H1 (cell line): ENCODE measurements at regions not wholly inside any gene's neighbourhood (a gene's known extent, or its start where the extent isn't known, plus 50 kb on each side); places are given as distances from the start of the nearest gene placed in this dataset.

Experiments used
- FOSL1 ChIP-seq: IDR thresholded peaks from 2 replicates; pipeline ENCODE4 v1.6.1; 2011; ENCODE audit warnings: mild to moderate bottlenecking, low read depth, low read length, moderate library complexity; ENCODE audit not compliant: insufficient read depth

- no peak for TF ChIP-seq FOSL1
Observed at GRCh38 chr11:15865212-15865987, 490.9 kb downstream of the SOX6 start (continued).
